H1 (cell line): ENCODE measurements at regions not wholly inside any gene's neighbourhood (a gene's known extent, or its start where the extent isn't known, plus 50 kb on each side); places are given as distances from the start of the nearest gene placed in this dataset.

Source experiments
- CTCF ChIA-PET: fragments of 300-600 bp; sonication (Branson Sonifier 250); formaldehyde crosslinking; loops from one replicate; lab custom pipeline; 2021; ENCODE audit not compliant: partially characterized antibody; lab: Charles Lee
- POLR2A ChIA-PET: fragments of 300-600 bp; sonication (Branson Sonifier 250); formaldehyde crosslinking; loops from one replicate; lab custom pipeline; 2021; ENCODE audit warnings: inconsistent platforms; ENCODE audit not compliant: partially characterized antibody; lab: Charles Lee
- DNase-seq, 2 experiments: peaks; one replicate each; pipeline versions ENCODE4 v3.0.0 to v3.0.0-alpha.2; 2010 to 2022; ENCODE audit warnings: low spot score in 2 of 2, low read depth in 1 of 2, mixed read lengths in 1 of 2
- FAIRE-seq: peaks from 2 replicates; lab custom pipeline; 2011; peaks lifted over from hg19 to GRCh38; lab: Jason Lieb, UNC
- H2AFZ ChIP-seq: 2 replicates; pipeline ENCODE4 v1.8.1; 2012; ENCODE audit warnings: low read length, inconsistent platforms
- H2AK5ac ChIP-seq: 2 replicates; pipeline ENCODE4 v1.6.1; 2013; ENCODE audit warnings: low read depth, low read length
- H2BK120ac ChIP-seq: replicated peaks from 2 replicates; pipeline ENCODE3; 2013; ENCODE audit warnings: low read depth, low read length, inconsistent platforms
- H2BK12ac ChIP-seq: 2 replicates; pipeline ENCODE4 v1.6.1; 2013; ENCODE audit warnings: low read depth, low read length
- H2BK15ac ChIP-seq: 2 replicates; pipeline ENCODE4 v1.6.1; 2013; ENCODE audit warnings: low read length
- H2BK20ac ChIP-seq: 2 replicates; pipeline ENCODE4 v1.6.1; 2013; ENCODE audit warnings: low read length
- H2BK5ac ChIP-seq: 2 replicates; pipeline ENCODE4 v1.6.1; 2013; ENCODE audit warnings: low read depth, low read length
- H3K14ac ChIP-seq: 2 replicates; pipeline ENCODE4 v1.6.1; 2013; ENCODE audit warnings: inconsistent platforms; ENCODE audit not compliant: insufficient read length
- H3K18ac ChIP-seq: 2 replicates; pipeline ENCODE4 v1.6.1; 2013; ENCODE audit warnings: low read length; ENCODE audit errors: extremely low read depth
- H3K23ac ChIP-seq: 2 replicates; pipeline ENCODE4 v1.6.1; 2013; ENCODE audit warnings: inconsistent platforms; ENCODE audit not compliant: insufficient read length
- H3K23me2 ChIP-seq: 2 replicates; pipeline ENCODE4 v1.6.1; 2013; ENCODE audit warnings: low read depth, low read length
- H3K27ac ChIP-seq: 2 replicates; pipeline ENCODE4 v1.6.1; 2011; ENCODE audit warnings: low read depth, low read length, inconsistent platforms
- H3K27me3 ChIP-seq, 4 experiments: replicated peaks in 1 of 4; 1 replicate in 1 of 4; 2 replicates in 3 of 4; pipeline versions ENCODE4 v1.6.1 to v1.8.1; 2011 to 2013; ENCODE audit warnings: low read length in 3 of 4, mild to moderate bottlenecking in 3 of 4, inconsistent platforms in 2 of 4, mixed read lengths in 2 of 4, moderate library complexity in 1 of 4; ENCODE audit not compliant: control insufficient read depth in 3 of 4, insufficient read depth in 3 of 4; ENCODE audit errors: extremely low read depth in 1 of 4
- H3K36me3 ChIP-seq, 4 experiments: 2 replicates each; pipeline versions ENCODE4 v1.6.1 to v1.8.1; 2011 to 2013; ENCODE audit warnings: mild to moderate bottlenecking in 4 of 4, low read length in 3 of 4, moderate library complexity in 2 of 4, control low read depth in 1 of 4, inconsistent platforms in 1 of 4; ENCODE audit not compliant: insufficient read depth in 4 of 4, control insufficient read depth in 2 of 4
- H3K4ac ChIP-seq: replicated peaks from 2 replicates; pipeline ENCODE3; 2013; ENCODE audit warnings: low read length, low read depth, mixed read lengths, inconsistent platforms; ENCODE audit not compliant: insufficient read length
- H3K4me1 ChIP-seq, 4 experiments: replicated peaks in 1 of 4; 1 replicate in 1 of 4; 2 replicates in 3 of 4; pipeline versions ENCODE4 v1.6.1 to v1.8.1; 2011 to 2013; ENCODE audit warnings: low read length in 3 of 4, inconsistent platforms in 2 of 4, mixed read lengths in 1 of 4; ENCODE audit not compliant: insufficient read depth in 4 of 4, control insufficient read depth in 3 of 4
- H3K4me2 ChIP-seq, 2 experiments: 2 replicates each; pipeline versions ENCODE4 v1.6.1 to v1.8.1; 2011 to 2013; ENCODE audit warnings: low read depth in 2 of 2, low read length in 2 of 2, control low read depth in 1 of 2, inconsistent platforms in 1 of 2, mild to moderate bottlenecking in 1 of 2; ENCODE audit not compliant: insufficient read depth in 1 of 2
- H3K4me3 ChIP-seq, 4 experiments: fragments of 200-600, 300-600 bp in 1 of 4; sonication (generic), shearing (Covaris generic), sonication (Bioruptor Twin) in 1 of 4; 2 replicates each; pipeline versions ENCODE4 v1.5.1 to v1.8.1; 2011 to 2016; ENCODE audit warnings: low read length in 4 of 4, low read depth in 3 of 4, control low read depth in 2 of 4, inconsistent platforms in 2 of 4, mild to moderate bottlenecking in 2 of 4, mixed read lengths in 1 of 4, moderate library complexity in 1 of 4; ENCODE audit not compliant: insufficient read depth in 2 of 4; ENCODE audit errors: extremely low read depth in 1 of 4
- H3K56ac ChIP-seq: replicated peaks from 2 replicates; pipeline ENCODE3; 2013; ENCODE audit warnings: low read depth, mild to moderate bottlenecking, mixed read lengths, low read length, inconsistent platforms; ENCODE audit not compliant: insufficient read length
- H3K79me1 ChIP-seq: 2 replicates; pipeline ENCODE4 v1.6.1; 2013; ENCODE audit warnings: low read depth, low read length, control low read depth
- H3K79me2 ChIP-seq, 2 experiments: 2 replicates each; pipeline versions ENCODE4 v1.6.1 to v1.8.1; 2012 to 2013; ENCODE audit warnings: low read length in 2 of 2, mild to moderate bottlenecking in 2 of 2, inconsistent platforms in 1 of 2; ENCODE audit not compliant: insufficient read depth in 2 of 2, control insufficient read depth in 1 of 2
- H3K9ac ChIP-seq, 4 experiments: replicated peaks in 1 of 4; 1 replicate in 1 of 4; 2 replicates in 3 of 4; pipeline versions ENCODE4 v1.6.1 to v1.8.1; 2011 to 2013; ENCODE audit warnings: low read depth in 3 of 4, low read length in 3 of 4, control low read depth in 2 of 4, mild to moderate bottlenecking in 2 of 4, moderate library complexity in 2 of 4, inconsistent platforms in 1 of 4; ENCODE audit errors: extremely low read depth in 1 of 4
- H3K9me3 ChIP-seq, 2 experiments: 2 replicates each; pipeline versions ENCODE4 v1.6.1 to v1.8.1; 2012 to 2013; ENCODE audit warnings: mild to moderate bottlenecking in 2 of 2, moderate library complexity in 2 of 2, control low read depth in 1 of 2, inconsistent platforms in 1 of 2, low read depth in 1 of 2, low read length in 1 of 2, mixed read lengths in 1 of 2; ENCODE audit not compliant: insufficient read depth in 2 of 2
- H4K20me1 ChIP-seq, 2 experiments: replicated peaks in 1 of 2; 2 replicates each; pipeline versions ENCODE3 to v1.8.1; 2011 to 2013; ENCODE audit warnings: inconsistent platforms in 2 of 2, low read length in 2 of 2, mild to moderate bottlenecking in 1 of 2; ENCODE audit not compliant: insufficient read depth in 2 of 2, control insufficient read depth in 1 of 2
- H4K5ac ChIP-seq: 2 replicates; pipeline ENCODE4 v1.6.1; 2013; ENCODE audit warnings: low read length, low read depth, mixed read lengths, inconsistent platforms; ENCODE audit not compliant: insufficient read length
- H4K8ac ChIP-seq: 2 replicates; pipeline ENCODE4 v1.8.0; 2013; ENCODE audit warnings: mild to moderate bottlenecking, moderate library complexity, low read length, inconsistent platforms; ENCODE audit not compliant: insufficient read depth; ENCODE audit errors: extremely low read depth
- H4K91ac ChIP-seq: replicated peaks from 2 replicates; pipeline ENCODE3; 2013; ENCODE audit warnings: low read length, mixed read lengths, inconsistent platforms; ENCODE audit not compliant: insufficient read length
- NRF1 ChIP-seq: IDR thresholded peaks from 2 replicates; pipeline ENCODE4 v1.6.1; 2011; ENCODE audit warnings: mild to moderate bottlenecking, low read depth, low read length, improper control_type of control experiment
- WGBS, 2 experiments: shearing (Covaris generic) in 1 of 2; methylation state at CpG; one replicate each; pipeline versions ENCODE4 v1.1.6 to v1.1.7; 2013 to 2015; ENCODE audit warnings: low lambda C conversion rate in 2 of 2, mixed read lengths in 2 of 2, inconsistent platforms in 1 of 2, low coverage in 1 of 2, missing lambda C conversion rate in 1 of 2; ENCODE audit not compliant: insufficient replicate concordance in 2 of 2, insufficient coverage in 1 of 2, insufficient read length in 1 of 2; ENCODE audit errors: extremely low coverage in 1 of 2, missing lambda C conversion rate in 1 of 2; 5-methylcytosine and 5-hydroxymethylcytosine counted together

DNA sequence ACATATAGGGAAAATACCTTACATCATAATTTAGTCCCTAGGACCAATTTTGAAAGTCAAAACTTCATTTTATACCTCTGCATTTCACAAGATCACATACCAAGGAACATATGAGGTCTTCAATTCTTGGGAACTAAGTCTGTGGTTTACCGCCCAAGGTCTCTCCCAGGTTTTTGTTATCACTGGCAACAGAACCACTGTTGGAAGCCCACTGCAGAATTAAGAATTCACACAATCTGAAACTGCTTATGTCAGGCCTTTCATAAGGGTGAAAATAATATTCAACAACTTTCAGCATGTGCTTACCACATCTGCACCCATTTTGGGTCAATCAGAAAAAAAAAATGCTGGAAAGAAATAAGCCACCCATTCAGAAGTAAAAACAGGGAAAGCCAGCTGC, 107.2 kb upstream of the MME start:
- Histone ChIP-seq H2AK5ac (no peak overlapping the region), H2AFZ (no peak overlapping the region), H4K8ac (no peak overlapping the region), H3K4me1 (no peaks in the 10 kb centered on the region), H2BK15ac (no peak overlapping the region), H3K79me1 (no peaks in the 10 kb centered on the region), H3K18ac (no peak overlapping the region), H3K23ac (no peak overlapping the region), H4K5ac (no peak overlapping the region), H3K56ac (no peak overlapping the region), H3K27me3 (no peaks in the 10 kb centered on the region), H3K79me2 (no peaks in the 10 kb centered on the region), H2BK20ac (no peak overlapping the region), H4K20me1 (no peaks in the 10 kb centered on the region), H3K9me3 (no peaks in the 10 kb centered on the region), H3K36me3 (no peaks in the 10 kb centered on the region), H3K9ac (no peak overlapping the region), H3K14ac (no peak overlapping the region), H4K91ac (no peak overlapping the region), H3K4me3 (no peak overlapping the region), H3K4me2 (no peak overlapping the region), H2BK5ac (no peak overlapping the region), H3K4ac (no peak overlapping the region), H2BK120ac (no peak overlapping the region), H3K23me2 (no peaks in the 10 kb centered on the region), H3K27ac (no peak overlapping the region), H2BK12ac (no peak overlapping the region)
- ChIA-PET POLR2A (interaction anchor here (0.5 to 0.7 kb wide), 2 partner anchors 21 to 1165 kb away, joined by 3 read pairs; no protein-coding TSS in a partner anchor), CTCF (no interaction called here)
- TF ChIP-seq NRF1 = no peak
- peak; percentile 45 for FAIRE-seq
- WGBS, 2 experiments = 91% methylated on average over 1 of the region's 1 CpG; no CpG with 5 or more reads in 1 of the 2 experiments
- DNase-seq = no peak
